PC-9 (cell line): ENCODE measurements at regions not wholly inside any gene's neighbourhood (a gene's known extent, or its start where the extent isn't known, plus 50 kb on each side); places are given as distances from the start of the nearest gene placed in this dataset.

ENCODE experiments used
- CTCF ChIP-seq: fragments of 200-600 bp; sonication (generic); conservative IDR thresholded peaks from 2 replicates; pipeline ENCODE4 v1.6.1; 2017; ENCODE audit warnings: mixed run types, antibody characterized with exemption, mild to moderate bottlenecking, moderate library complexity
- EZH2 ChIP-seq: fragments of 200-600 bp; sonication (generic); IDR thresholded peaks from 2 replicates; pipeline ENCODE4 v1.8.0; 2017; ENCODE audit warnings: antibody characterized with exemption, low read depth

- no peak for TF ChIP-seq CTCF
- no peak for TF ChIP-seq EZH2
Measured at GRCh38 chr6:170008294-170008785, 256.9 kb downstream of the ERMARD start.
